ENCODE measurements at regions not wholly inside any gene's neighbourhood (a gene's known extent, or its start where the extent isn't known, plus 50 kb on each side); places are given as distances from the start of the nearest gene placed in this dataset.

DNA sequence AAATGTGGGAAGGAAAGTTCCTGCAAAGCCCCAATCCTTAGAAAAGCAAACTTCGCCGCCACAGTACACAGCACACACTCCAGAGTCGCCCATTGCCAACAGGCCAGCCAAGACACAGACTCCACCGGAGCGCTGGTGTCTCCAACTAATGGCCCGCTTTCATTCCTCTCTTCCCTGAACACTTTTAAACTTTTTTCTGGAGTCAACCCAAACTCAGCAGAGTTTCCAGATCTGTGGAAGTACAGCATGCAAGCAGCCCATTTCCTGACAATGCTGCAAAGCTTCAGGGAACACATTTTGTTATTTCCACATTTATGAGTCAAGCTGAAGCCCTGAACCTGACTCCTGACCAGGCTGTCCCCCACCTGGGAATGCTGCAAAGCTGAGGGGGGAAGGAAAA, 351.9 kb downstream of the NFIB start:
- TF ChIP-seq, protein P1, sequence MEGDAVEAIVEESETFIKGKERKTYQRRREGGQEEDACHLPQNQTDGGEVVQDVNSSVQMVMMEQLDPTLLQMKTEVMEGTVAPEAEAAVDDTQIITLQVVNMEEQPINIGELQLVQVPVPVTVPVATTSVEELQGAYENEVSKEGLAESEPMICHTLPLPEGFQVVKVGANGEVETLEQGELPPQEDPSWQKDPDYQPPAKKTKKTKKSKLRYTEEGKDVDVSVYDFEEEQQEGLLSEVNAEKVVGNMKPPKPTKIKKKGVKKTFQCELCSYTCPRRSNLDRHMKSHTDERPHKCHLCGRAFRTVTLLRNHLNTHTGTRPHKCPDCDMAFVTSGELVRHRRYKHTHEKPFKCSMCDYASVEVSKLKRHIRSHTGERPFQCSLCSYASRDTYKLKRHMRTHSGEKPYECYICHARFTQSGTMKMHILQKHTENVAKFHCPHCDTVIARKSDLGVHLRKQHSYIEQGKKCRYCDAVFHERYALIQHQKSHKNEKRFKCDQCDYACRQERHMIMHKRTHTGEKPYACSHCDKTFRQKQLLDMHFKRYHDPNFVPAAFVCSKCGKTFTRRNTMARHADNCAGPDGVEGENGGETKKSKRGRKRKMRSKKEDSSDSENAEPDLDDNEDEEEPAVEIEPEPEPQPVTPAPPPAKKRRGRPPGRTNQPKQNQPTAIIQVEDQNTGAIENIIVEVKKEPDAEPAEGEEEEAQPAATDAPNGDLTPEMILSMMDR (IDR thresholded peaks at IDR 0.05) = no peak
- no peak for TF ChIP-seq ZFX (IDR thresholded peaks at IDR 0.05; ENCODE audit: borderline replicate concordance)
- no peak overlapping the region for H3K27ac ChIP-seq

DNA sequence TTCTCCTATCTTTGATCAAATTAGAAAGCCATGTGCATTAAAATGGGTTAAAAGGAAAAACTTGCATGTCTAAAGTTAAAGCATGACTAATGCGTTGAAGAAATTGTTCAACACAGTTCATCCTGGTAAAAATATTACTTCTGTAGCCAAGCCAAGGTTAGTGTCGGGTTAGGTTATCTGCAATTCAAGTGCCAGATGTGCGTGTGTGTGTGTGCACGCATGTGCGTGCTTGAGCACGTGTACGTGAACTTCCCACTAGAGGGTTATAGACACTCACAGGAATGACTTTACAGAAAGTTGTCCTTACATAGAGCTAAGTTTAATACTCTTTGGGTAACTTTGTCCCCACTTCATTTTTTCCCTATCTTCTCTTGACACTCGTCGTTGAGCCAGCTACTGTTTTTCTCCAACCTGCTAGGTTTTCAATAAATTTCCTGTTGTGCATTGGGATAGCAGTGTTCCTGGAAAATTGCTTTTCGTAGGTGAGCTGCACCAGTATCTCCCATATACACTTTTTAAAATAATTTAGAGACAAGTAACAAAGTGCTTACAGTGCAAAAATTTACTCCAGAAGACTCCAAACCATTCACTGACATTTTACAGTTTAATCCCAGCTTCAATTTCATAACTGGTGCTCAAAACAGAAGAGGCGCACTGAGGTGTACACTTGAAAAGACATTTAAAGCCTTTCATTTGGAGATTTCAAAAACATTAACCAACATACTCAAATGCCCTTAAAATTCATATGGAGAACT, 353.8 kb downstream of the NFIB start:
- no peak for TF ChIP-seq ZFX (IDR thresholded peaks at IDR 0.05; ENCODE audit: borderline replicate concordance)
- TF ChIP-seq, protein P1 (IDR thresholded peaks at IDR 0.05) = no peak
- no peak overlapping the region for H3K27ac ChIP-seq

DNA sequence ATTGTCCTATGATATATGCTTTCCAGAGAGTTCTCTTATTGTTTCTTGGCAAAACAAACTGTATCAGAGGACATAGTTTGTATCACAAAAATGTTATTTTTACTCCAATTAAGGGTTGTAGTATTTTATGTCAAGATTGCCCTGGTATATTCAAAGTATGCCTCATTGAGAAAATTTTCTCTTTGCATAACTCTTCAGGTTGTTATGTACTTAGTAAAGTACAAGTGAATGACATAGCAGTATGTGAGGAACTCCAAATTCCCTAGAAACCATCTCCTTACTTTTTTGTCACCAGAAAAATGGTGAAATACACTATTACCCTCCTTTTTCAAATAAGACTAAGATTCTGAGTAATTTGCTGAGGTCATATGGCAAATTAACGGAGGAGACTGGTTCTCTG, 355.3 kb downstream of the NFIB start:
- TF ChIP-seq, protein P1 (IDR thresholded peaks at IDR 0.05) = no peak
- no peak for TF ChIP-seq ZFX (IDR thresholded peaks at IDR 0.05; ENCODE audit: borderline replicate concordance)
- no peak overlapping the region for H3K27ac ChIP-seq

DNA sequence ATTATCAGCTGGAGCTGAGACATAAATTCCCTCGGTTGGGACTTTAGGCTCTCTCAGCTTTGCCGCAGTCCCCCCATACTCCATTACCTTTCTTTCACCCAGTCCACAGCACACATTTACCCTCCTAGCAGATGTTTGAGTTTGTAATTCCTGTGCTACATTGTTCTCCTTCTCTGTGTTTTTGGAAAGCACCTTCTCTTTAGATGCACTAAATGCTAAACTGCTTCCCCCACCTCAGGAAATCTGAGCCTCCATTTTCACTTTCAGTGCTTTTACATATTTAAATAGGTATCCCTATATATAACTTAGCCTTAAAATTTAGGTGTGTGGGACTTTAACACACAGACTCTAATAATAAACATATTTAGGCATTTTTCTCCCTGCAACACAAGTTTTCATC, 356.9 kb downstream of the NFIB start:
- no peak overlapping the region for H3K27ac ChIP-seq
- no peak for TF ChIP-seq ZFX (IDR thresholded peaks at IDR 0.05; ENCODE audit: borderline replicate concordance)
- TF ChIP-seq, protein P1 (IDR thresholded peaks at IDR 0.05) = no peak

DNA sequence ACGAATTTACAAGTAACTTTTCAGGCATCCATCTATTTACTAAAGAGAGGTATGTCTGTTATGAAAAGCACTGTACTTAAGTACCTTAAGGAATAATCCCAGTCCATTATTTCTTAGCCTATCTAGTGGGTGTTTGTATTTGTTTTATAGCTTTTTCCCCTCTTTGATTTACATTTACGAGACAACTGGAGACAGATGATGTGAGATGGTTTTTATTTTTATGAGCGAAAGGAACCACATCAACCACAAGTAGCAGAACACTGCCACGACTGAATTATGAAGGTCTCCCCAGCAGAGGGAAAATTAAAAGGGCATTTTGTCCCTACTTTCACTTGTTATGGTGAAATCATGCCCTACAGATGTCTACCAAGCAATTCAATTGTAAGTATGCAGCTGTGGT, 357.8 kb downstream of the NFIB start:
- TF ChIP-seq, protein P1 (IDR thresholded peaks at IDR 0.05) = no peak
- TF ChIP-seq ZFX (IDR thresholded peaks at IDR 0.05; ENCODE audit: borderline replicate concordance) = no peak
- H3K27ac ChIP-seq = no peak overlapping the region

DNA sequence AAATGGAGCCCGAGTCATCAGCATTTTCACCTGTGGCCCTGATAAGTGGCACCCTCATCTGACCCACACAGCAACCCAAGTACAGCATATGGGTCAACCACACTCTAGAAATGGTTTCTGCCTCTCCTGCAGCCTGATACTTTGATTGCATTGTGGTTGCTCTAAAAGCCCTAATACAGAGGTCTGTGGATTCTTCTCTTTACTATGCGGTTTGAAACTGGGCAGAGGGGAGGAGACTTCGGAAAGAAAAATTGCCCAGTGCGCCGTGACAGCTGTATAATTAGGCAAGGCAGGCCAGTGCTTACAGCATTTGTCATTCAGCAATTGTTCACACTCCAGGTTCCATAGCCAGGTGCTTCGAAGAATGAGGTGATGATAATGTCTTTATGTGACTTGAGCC, 361.0 kb downstream of the NFIB start:
- no peak overlapping the region for H3K27ac ChIP-seq

DNA sequence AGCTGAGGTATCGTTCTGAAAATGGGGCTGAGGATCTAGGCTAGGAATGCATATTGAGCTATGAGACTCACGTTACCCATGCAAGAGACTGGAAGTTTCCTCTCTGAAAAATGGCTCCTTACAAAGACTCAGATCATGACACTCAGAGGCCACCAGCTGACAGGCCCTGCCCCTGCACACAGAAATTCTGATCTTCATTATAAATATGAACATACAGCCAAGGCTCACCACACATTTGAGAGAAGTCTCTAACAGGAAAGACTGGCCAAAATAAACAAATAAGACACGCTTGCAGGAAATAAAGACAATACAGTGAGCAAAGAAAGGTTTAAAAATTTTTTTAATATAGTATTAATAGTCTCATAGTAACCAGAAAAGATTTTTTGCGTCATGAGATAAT, 365.9 kb downstream of the NFIB start:
- H3K27ac ChIP-seq = no peak overlapping the region
- TF ChIP-seq ZFX (IDR thresholded peaks at IDR 0.05; ENCODE audit: borderline replicate concordance) = no peak
- TF ChIP-seq, protein P1 (IDR thresholded peaks at IDR 0.05) = no peak

More for the DNA sequence above, 361.0 kb downstream of the NFIB start:
- no peak for TF ChIP-seq ZFX (IDR thresholded peaks at IDR 0.05; ENCODE audit: borderline replicate concordance)
- TF ChIP-seq, protein P1 (IDR thresholded peaks at IDR 0.05) = no peak
